ENCODE measurements at regions not wholly inside any gene's neighbourhood (a gene's known extent, or its start where the extent isn't known, plus 50 kb on each side); places are given as distances from the start of the nearest gene placed in this dataset.
A peak's percentile ranks its signal among the peaks of the same experiment; 100 is the strongest.

- TF ChIP-seq CTCF (IDR thresholded peaks at IDR 0.05; ENCODE audit: insufficient read depth, low read depth, low read length), result no peak
- no peak for DNase-seq (ENCODE audit: low read depth)
- no peak overlapping the region for H3K4me3 ChIP-seq (ENCODE audit: low read depth, low read length)
These were observed 98.7 kb downstream of the ANKRD60 start for GRCh38 chr20:58129721-58130151.

- DNase-seq (ENCODE audit: low read depth), result no peak
- H3K4me3 ChIP-seq (ENCODE audit: low read depth, low read length), result no peak overlapping the region
- no peak for TF ChIP-seq CTCF (IDR thresholded peaks at IDR 0.05; ENCODE audit: insufficient read depth, low read depth, low read length)
These were observed 99.5 kb downstream of the ANKRD60 start for GRCh38 chr20:58128635-58129625.

DNA sequence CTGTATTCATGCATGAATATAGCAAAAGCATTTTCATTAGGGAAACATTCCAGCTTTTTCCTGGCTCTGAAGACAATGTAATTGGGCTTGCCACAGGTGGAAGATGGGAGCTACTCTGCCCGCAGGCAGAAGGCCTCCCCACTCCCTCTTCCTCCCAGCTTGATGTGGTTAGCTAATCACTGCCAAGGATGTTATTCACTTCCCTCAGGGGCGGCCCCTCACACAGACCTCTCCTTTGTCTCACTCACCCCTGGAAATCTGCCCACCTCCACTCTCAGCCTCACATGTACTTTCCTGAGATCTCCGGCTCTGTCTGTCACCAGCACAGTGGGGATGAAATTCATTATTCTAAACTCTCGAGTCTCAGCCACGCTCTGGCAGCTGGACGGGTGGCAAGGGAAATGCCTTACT, 100.7 kb downstream of the ANKRD60 start:
- DNase-seq (ENCODE audit: low read depth), result peak; percentile 3
- H3K4me3 ChIP-seq (ENCODE audit: low read depth, low read length), result no peak overlapping the region
- TF ChIP-seq CTCF (IDR thresholded peaks at IDR 0.05; ENCODE audit: insufficient read depth, low read depth, low read length), result no peak

DNA sequence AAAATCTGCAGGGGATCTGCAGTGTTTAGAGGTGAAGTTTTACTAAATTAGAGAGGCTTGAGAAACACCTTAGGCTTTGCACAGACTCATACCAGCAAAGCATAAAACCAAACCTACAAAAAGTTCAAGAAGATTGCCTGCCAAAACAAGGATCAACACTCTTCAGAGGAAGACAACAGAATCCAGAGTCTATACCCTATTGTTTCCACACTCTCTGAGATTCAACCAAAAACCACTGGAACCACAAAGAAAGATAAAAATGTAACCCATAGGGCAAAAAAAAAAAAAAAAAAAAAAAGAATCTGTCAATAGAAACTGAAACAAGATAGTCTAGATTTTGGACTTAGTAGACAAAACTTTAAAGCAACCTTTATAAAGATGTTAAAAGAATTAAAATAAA, 102.7 kb downstream of the ANKRD60 start:
- DNase-seq (ENCODE audit: low read depth), result no peak
- no peak for TF ChIP-seq CTCF (IDR thresholded peaks at IDR 0.05; ENCODE audit: insufficient read depth, low read depth, low read length)

DNA sequence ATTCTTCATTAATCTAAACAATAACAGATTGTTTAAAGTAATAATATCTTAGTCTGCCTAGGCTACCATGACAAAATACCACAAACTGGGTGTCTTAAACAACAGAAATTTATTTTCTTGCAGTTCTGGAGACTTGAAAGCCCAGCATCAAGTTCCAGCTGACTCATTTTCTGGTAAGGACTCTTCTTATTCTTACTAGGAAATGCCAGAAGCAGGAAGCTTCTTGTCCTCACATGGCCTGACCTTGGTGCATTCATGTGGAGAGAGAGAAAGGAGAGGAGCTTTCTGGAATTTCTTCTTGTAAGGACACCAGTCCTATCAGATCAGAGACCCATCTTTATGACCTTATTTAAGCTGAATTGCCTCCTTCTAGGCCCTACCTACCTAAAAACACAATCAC, 110.5 kb downstream of the ANKRD60 start:
- DNase-seq (ENCODE audit: low read depth), result no peak
- H3K4me3 ChIP-seq (ENCODE audit: low read depth, low read length), result no peak overlapping the region
- TF ChIP-seq CTCF (IDR thresholded peaks at IDR 0.05; ENCODE audit: insufficient read depth, low read depth, low read length), result no peak

More for the DNA sequence above, 102.7 kb downstream of the ANKRD60 start:
- no peak overlapping the region for H3K4me3 ChIP-seq (ENCODE audit: low read depth, low read length)

DNA sequence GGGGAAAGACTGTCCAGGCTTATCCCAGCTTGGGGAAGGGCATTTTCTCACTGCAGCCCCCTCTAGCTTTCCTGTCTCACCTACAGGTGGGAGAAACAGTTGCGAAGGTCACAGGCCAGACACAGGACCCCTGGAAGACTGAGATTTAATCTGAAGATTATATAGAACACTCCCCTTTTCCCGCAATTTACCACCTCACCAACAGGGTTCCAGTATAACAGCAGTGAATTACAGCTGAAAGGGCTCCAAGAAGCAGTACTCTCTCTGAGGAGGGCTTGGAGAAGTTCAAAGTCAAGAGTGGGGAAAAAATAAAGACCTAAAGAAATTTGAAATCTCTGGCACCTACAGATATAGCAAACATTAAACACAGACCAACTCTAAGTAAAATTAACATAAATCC, 111.9 kb downstream of the ANKRD60 start:
- no peak for TF ChIP-seq CTCF (IDR thresholded peaks at IDR 0.05; ENCODE audit: insufficient read depth, low read depth, low read length)
- H3K4me3 ChIP-seq (ENCODE audit: low read depth, low read length), result no peak overlapping the region
- no peak for DNase-seq (ENCODE audit: low read depth)
